Embryonic facial prominence (tissue), 1 donor: ENCODE measurements at regions not wholly inside any gene's neighbourhood (a gene's known extent, or its start where the extent isn't known, plus 50 kb on each side); places are given as distances from the start of the nearest gene placed in this dataset.

Source experiments
- DNase-seq: peaks from one replicate; pipeline ENCODE4 v3.0.0-alpha.2; 2016; ENCODE audit errors: extremely low spot score

DNA sequence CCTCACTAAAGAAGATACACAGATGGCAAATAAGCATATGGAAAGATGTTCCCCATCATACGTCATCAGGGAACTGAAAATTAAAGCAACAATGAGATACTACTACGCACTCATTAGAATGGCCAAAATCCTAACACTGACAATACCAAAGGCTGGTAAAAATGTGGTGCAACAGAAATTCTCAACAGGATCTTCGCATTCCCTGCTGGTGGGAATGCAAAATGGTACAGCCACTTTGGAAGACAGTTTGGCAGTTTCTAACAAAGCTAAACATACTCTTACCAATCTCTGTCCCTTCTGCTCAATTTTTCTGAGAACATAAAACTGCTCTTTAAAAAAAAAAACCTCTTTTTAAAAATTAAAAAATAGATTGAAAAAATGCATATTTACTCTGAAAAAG is 300.2 kb downstream of the FBXW7 start:
- DNase-seq, result no peak

DNA sequence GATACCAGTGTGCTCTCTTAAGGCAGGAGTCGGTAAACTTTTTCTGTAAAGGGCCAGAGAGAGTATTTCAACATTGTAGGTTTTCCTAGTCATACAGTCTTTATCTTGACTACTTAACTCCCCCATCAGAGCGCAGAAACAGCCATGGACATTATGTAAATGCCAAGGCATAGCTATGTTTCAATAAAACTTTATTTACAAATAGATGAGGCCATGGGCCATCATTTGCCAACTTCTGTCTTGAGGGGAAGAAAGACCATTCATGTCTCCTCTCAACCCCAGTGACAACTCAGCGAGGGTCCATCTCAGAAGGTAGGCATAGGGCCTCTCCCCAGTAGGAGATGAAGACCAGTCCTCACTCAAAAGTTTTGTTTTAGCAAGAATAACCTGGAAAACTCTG is 301.3 kb downstream of the FBXW7 start:
- DNase-seq, result no peak

DNA sequence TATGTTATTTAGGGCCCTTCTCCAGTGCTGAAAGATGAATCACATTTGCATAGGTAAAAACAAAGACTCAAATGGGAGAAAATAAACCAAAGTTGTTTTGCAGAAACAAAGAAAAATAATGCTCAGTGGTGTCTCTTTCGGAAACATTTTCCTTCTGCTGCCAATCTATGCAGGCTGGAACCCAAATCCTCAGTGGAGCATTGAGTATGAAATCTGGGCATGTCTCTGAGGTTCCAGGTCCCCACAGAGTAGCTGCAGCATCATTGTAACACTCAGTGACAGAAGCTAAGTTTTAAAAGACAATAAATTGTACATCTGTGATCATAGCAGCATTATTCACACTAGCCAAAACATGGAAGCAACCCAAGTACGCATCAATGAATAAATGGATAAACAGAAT is 303.6 kb downstream of the FBXW7 start:
- DNase-seq, result no peak

DNA sequence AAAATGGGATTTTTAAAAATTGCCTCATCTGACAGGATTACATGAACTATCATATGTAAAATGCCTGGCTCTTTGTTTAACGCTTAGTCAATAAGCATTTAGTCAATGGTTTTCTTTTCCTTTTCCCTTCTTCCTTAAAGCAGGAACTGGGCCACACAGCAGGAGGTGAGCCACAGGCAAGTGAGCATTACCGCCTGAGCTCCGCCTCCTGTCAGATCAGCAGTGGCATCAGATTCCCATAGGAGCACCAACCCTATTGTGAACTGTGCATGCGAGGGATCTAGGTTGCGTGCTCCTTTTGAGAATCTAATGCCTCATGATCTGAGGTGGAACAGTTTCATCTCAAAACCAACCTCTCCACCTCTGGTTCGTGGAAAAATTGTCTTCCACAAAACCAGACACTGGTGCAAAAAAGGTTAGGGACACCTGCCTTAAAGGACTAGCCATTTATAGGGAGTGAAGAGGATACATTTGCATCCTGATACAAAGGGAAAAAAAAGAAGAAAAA is 306.1 kb downstream of the FBXW7 start:
- DNase-seq, result no peak

DNA sequence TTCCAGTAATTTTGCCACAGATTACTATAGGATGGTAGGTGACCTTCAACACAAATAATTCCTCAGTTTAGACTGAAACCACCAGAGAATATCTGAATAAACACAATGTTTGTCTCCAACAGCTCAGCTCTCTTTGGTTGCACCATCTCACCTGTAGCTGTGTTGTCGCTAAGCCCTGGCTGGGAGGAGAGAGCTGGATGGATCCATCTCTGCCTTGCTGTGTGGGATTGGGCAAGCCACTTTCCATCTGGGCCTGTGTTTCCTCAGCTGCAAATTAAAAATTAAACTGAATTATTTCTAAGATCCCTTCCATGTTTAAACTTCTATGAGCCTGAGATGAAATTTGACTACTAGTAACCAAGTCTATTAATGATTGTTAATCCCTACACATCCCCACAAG is 310.2 kb downstream of the FBXW7 start:
- no peak for DNase-seq

DNA sequence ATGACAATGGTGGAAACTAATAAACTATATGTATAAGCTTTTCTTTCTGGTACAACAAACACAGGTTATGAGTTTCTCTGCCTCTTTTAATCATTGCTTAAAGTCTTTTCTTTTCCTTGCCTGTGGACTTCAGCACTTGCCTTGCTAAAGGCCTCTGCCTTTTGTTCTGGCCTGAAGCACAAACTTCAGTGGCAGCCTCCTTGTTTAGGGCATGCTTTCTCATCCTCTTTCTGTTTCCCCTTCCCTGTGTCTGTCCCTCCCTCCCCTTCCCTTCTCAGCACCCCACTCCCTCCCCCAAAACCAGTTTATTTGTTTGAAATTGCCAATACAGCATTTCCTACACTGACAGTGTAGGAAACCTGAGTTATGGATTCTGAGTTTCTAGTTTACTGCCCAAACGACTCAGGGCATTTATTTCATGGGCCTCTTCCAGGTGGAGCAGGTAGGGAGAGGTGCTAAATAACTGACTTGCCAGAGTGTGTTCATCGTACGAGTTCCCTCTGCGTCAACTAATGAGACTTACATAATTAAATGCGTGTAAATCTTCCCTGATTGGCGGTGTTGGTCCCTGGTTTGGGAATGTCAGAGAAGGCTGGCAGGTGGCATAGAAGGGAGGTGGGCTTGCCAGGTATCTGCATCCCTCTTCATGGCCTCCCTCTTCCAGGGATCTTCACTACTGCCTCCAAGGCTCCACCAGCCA is 311.0 kb downstream of the FBXW7 start:
- no peak for DNase-seq

DNA sequence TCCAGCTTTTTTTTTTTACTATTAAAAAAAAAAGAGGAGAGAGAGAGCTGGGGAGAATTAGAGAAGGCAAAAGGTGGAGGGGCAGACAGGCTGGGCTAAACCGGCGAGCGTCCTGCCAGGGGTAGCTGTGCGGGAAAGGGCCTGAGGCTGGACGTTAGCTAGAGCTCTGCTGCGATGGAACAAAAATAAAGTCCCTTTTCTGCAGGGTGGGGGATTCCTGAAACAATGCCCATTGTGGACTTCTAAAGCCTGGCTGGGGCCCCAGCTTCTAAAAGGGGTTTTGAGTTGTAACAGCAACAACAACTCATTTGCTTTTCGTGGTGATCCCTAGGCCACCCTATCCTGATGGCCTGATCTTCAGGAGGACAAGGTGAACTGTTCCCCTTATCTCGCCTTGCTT is 311.7 kb downstream of the FBXW7 start:
- DNase-seq, result no peak

DNA sequence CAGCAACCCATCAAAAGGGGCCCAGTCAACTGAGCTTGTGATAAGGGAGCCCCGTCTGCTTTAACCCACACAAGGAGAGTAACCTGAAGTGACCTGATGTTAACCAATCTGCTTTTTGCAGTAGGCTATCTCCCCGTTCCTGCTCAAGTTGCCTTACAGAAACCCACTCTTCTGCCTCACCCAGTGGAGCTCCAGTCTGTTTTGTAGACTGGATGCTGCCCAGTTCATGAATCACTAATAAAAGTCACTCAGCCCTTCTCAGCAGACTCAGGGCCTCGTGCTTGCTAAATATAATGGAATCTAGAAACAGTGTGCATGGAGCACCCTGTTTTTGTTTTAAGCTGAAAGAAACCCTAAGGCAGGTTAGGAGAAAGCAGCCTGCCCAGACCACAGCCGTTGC is 312.3 kb downstream of the FBXW7 start:
- no peak for DNase-seq

DNA sequence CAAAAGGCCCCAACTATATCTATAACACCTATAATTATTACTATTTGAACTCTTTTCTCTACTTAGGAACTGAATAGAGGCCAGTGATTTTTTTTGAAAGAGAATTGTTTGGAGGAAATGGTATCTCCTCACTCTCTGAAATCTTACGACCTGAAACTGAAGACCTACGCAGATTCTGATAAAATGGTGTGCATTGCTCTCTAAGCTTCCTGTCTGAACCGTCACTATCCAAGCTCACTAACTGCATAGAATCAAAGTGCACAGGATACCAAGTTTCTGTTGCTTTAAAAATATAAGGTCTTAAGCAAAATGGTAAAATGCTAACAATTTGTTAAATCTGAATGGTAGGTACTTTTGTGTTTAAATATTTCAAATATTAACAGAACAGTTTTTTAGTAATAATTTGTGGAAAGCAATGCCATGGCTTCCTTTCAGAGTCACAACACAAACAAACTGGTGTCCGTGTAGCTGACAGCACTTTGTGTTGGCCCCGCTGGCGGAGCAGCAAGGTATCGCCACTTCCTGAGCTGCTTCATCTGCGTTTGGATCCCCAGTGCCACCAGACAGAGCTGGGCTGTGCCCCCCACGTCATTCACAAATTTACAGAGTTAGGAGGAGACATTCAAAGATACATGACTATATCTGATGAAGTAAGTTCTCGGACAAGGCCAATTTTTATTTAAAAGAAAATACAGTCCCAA is 313.9 kb downstream of the FBXW7 start:
- DNase-seq, result no peak

DNA sequence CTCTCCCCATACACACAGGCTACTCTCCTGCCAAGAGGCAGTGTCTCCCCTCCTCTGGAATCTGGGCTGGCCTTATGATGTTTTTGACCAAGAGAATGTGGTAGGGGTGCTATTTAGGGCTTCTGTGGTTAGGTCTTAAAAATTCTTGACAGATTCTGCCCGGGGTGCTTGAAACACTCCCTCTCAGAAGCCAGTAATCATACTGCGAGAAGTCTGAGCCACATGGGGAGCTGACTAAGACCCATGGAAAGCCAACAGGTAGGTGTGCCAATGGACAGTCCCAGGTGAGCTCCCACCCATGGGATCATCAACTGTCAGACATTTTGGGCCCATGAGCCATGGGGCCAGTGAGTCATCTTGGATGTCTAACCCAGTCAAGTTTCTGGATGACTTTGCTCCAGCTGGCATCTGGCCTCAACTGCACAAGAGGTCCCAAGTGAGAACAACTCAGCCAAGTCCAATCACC is 315.7 kb downstream of the FBXW7 start:
- no peak for DNase-seq

DNA sequence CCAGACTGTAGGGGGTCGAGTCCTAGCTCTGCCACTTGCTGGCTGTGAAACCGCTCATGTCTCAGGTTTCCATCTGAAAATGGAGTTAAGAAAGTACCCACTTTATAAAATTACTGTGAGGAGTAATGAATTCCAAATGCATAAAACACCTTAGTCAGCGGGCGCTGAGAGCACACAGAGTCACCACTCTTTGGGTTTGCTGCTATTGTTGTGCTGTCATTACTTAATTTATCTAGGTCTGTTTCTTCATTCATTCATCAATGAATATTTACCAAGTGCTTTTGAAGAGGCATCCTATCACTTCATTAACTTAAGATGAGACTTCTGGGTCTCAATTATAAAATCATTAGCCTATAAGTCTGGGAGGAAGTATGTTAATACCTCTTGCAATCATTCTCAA is 317.3 kb downstream of the FBXW7 start:
- no peak for DNase-seq

DNA sequence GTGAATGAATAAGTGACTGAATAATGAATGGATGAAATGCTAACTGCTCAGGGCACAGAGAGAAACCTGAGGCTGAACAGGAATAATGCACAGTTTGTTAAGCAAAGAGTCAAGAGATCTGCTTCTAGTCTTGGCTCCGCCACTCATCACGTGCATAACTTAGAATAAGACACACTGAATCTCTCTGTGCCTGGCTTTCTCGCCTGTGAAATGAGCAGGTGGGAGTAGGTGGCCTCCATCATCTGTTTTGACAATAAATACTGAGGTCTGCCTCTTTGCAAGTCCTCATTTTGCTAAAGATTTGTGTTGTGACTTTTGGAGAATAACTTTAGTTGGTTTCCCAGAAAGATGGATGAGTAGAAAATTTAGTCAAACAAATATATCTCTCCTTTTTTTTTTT is 318.0 kb downstream of the FBXW7 start:
- no peak for DNase-seq

DNA sequence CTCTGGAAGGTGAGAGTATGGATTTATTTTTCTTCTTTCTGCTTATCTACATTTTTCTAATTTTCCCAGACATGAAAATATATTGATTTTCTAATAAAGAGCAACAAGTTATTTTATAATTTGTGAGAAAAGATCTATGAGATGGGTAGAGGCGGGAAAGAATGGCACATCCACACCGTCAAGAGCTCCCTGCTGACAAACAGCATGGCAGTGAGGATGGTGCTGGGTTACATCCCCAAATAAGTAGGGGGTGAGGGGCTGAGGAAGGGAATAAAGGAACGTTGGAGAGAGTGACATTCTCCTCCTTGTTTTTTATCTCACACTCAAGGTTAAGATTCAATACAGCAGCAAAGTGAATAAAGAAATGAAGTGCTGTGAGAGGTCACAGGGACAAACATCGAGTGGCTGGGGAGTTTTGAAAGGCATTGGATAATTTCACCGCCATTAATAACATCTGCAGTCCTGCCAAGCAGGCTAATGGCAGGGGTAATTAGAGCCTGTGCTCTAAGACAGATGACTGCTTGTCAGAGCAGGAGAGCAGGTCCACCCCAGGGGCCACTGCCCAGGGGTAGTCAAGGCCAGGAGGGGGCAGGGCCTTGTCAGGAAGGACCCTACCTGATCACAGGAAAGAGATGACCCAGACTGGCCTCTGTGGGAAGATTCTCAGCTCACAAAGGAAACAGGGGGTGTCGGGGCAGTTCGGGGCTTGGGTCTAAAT is 323.8 kb downstream of the FBXW7 start:
- no peak for DNase-seq

DNA sequence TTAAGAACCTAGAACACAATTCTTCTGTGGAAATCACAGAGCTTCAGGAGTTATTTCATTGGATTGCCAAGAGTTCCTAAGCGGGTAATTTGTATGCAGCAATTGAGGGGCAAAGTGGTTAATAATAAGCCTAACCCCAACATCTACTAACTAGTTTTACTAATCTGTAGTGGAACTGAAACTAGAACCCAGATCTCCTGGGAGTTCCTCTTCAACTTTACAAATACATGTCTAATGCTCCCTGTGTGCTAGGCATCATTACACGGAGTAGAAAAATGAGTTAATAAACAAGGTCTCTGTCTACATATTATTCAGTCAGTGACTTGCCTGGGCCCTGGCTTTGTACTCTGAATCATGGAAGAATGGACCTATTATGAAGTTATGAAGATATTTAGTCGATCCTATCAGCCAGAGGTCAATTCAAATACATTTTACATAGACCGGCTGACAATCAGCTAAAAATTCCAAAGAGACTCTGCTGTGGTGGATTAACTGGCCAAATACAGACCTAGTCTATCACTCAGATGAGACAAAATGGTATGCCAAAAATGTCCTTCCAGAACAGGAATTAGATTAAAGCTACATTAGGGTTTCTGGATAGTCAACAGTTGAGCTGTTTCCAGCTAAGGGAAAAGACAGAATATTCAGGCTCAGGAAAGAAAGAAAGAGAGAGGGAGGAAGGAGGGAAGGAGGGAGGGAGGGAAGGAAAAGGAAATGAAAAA is 326.0 kb downstream of the FBXW7 start:
- no peak for DNase-seq

DNA sequence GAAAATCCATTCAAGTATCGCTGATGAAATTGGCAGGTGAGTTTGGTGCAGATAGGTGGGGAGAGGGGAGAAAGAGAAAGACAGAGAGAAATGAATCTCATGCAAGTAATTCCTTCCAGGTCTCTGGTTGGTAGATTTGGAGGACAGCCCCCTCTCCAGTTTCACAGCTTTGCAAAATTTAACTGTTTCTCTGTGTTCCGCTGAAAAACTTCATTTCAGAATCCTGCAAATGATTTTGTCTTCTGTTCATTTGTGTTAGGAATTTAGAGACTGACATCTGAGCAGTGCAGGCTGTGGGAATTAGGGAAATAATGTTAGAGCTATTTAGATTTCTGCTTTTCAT is 328.5 kb downstream of the FBXW7 start:
- no peak for DNase-seq

DNA sequence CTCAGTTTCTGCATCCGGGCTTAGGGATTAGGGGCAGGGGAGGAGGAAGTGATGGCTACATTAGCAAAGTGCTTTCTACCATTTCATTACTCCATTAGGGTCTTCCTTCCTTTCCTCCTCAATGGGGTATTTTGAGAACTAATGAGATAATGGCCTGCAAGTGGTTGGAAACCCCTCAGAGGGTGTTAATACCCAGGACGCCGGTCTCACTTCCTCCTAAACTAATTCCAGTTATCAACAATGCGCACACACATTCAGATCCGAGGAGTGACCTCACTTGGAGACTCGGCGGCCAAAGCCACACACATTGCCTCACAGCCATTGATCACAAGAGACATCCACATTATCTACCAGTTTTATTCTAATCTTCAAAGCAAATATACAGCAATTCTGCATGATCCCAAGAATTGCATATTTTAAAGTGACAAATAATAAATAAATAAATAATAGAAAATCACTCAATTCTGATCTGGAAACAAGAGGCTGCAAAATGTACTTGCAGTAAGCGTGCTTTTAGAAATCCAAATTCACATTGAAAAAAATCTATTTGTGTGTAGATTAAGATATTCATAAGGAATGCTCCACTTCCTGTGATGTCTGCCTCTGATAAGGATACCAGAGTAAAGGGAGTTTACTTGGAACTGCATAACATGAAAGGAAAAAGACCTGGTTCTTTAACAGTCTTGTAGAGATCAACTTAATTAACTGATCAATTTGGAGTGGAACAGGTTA is 329.1 kb downstream of the FBXW7 start:
- DNase-seq, result no peak

DNA sequence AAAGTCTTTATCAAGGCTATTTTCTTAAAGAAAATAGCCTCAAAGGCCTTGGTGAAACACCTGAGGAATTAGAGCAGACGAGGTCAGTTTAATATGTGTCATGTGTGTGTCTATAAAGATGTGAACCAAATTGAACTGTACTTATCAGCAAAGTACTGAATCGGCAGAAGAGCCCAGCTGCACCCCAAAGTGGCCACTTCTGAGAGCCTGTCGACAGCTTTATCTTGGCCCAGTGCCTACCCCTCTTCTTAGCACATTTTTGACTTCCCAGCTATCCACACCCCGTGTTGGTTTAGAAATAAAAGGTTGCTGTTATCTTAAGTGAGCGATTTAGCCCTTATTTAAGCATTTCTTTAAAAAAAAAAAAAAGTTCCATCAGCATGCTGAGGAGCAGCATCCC is 329.7 kb downstream of the FBXW7 start:
- DNase-seq, result no peak

DNA sequence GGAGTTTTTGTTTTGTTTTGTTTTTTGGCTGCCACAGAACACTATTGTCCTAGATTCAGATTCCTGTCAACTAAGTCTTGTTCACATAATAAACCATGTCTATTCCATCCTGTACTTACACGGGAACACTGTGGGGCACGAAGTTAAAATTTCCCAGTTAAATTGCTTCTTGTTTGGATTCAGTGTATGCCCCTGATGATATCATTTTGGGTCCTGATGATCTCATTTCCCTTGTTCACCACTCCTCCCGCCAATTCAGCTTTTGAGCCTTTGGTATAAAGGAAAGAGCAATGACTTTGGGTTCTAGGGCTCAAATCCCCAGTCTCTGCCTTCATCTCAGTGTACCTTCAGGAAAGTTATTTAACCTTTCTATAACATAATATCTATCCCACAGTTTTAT is 333.5 kb downstream of the FBXW7 start:
- DNase-seq, result no peak

DNA sequence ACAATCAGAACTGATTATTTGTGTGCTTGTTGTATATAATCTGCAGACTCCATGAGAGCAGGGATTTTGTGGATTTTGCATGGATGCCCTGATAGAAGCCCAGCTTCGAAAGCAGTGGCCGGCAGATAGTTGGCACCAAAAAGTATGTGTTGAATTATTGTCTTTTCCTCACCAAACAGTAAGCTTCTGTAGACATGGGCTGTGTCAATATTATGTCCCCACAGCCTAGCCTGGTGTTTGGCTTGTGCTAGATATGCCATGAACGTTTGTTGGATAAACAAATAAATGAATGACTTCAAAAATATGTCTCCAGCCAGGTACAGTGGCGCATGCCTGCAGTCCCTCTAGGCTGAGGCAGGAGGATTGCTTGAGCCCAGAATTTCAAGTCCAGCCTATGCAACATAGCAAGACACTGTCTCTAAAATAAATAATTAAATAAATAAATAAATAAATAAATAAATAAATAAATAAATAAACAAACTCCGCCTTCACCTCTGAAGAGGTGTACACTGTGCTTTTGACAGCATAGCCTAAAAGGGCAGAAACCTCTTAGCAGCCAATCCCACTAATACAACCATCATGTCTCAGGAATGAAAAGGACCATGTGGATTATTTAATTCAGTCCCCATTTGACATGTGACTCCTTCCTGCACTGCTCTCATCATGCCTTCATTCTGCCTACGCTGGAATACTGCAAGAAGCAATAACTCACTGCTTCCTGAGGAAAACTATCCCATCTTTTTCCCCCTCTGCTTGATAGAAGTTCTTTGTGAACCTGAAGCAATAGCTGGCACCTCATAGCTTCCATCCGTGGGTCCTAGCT is 335.2 kb downstream of the FBXW7 start:
- DNase-seq, result no peak

DNA sequence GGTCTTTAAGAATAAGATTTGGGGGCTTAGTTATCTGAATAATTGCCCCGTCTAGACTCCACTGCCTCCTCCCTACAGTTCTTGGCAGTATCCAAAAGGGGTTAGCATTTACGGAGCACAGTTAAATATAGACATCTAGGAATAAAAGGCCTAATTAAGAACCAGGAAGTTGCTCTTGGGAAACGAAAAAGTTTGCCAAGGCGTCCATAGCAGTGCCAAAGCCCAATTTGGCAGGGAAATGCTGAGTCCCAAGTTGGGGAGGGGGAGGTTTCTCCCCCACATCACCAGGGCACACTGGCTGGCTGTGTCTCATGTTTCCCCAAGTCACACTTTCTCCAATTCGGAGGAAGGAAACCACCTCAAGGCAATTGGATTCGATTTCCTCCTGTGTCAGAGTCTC is 338.7 kb downstream of the FBXW7 start:
- DNase-seq, result no peak

DNA sequence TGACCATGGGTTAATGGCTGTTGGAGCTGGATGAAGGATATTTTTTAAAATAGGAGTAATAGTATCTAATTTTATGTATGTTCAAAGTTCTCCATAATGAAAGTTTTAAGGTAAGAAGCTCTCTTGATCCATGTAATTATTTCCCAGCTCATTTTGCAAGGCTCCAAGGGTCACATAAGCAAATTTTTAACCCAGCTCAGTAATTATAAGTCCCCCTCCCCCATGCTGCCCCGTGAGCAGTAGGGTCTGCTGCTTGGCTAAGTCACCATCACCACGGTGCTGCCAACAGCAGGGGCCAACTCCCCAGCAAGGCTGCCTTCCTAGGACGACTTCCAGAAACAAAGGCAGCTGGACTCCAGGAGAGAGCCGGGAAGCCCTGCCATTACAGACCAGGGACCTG is 340.0 kb downstream of the FBXW7 start:
- DNase-seq, result no peak
